HG03442 (cell line): ENCODE measurements at regions not wholly inside any gene's neighbourhood (a gene's known extent, or its start where the extent isn't known, plus 50 kb on each side); places are given as distances from the start of the nearest gene placed in this dataset.

Experiments used
- ATAC-seq: cut with Tn5 transposase; IDR thresholded peaks from one replicate; pipeline ENCODE4 v1.9.1; 2021; ENCODE audit warnings: mild to moderate bottlenecking, moderate library complexity; ENCODE audit not compliant: unreplicated experiment

DNA sequence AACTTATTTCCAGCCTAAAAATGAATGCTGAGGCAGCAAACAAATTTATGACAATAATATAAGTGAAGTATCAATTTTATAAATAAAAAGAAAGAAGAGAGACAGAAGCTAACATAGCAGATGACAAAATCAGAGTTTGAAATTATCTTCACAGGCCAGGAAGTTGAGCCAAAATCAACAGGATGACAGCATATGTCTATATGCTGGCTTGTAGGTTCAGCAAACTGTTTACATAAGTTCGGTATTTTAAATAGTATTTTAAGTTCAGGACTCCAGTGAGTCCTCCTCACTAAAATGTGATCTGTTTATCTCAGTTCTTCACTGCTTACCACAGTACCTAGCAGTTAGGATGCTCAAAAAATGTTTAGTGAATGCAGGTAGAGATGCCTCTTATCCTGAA is 359.6 kb upstream of the SMC2 start:
- ATAC-seq = no peak

GRCh38 chr9:103755441-103755840 is 338.7 kb upstream of the SMC2 start:
- ATAC-seq = no peak

GRCh38 chr9:103755986-103756385 is 338.1 kb upstream of the SMC2 start:
- ATAC-seq = no peak

- ATAC-seq = no peak
These were observed 337.0 kb upstream of the SMC2 start for GRCh38 chr9:103757062-103757461.

DNA sequence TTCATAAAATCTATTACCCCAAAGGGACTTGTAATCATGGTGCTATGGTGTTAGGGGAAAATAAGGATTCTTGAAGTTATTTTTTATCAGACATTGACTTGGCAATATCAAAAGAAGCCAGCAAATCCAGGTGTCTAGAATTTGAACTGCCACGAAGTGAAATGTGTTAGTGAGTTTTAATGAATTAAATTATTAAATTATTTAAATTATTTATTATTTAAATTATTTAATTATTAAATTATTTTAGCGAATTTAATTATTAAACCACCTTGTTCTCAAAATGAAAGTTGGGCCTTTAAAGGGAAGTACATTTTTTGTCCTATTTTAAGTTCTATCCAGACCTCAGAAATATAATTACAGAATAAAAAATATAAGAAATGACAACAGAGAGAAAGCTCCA is 332.6 kb upstream of the SMC2 start:
- no peak for ATAC-seq

- ATAC-seq = peak; percentile 98
These were observed 304.4 kb upstream of the SMC2 start for GRCh38 chr9:103789686-103790085.

DNA sequence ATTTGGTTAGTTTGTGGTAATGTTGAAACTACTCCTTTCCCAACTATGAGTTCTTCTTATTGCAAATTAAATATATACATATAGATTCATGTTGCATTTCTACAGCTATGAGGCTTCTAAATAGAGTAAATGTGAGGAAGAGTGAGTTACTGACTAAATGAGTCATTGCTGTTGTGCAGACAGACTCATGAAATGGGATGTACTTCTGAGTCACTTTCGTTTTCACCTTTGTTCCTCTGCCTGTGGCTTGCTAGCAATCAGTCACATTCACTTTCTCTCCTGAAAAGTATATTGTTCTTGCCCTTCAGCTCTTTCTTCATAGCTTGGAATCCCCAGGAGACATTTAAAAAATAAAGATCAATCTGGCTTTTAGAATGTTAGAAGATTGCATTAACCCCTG is 295.5 kb upstream of the SMC2 start:
- ATAC-seq = peak; percentile 100

GRCh38 chr9:103799959-103800358 is 294.1 kb upstream of the SMC2 start:
- no peak for ATAC-seq

- no peak for ATAC-seq
These were observed 292.0 kb upstream of the SMC2 start for GRCh38 chr9:103802068-103802467.

DNA sequence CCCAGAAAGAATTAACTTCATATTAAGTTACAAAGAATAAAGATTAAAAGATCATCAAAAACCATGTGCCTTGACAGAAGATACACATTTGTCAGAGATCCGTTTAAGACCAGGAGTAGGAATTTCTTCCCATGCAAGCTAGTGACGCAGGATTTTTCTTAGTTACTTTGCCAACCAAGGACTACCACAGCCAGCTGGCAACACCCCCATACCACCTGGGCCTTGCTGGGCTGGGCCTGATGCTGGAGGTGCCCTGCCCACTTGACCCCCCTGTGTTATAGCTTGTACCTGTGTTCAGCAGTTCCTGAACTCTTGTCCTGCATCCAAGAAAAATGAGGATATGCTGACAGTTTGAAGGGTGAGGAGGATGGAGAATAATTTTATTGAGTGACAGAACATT is 290.9 kb upstream of the SMC2 start:
- no peak for ATAC-seq

GRCh38 chr9:103804077-103804735 is 289.9 kb upstream of the SMC2 start:
- ATAC-seq = no peak

DNA sequence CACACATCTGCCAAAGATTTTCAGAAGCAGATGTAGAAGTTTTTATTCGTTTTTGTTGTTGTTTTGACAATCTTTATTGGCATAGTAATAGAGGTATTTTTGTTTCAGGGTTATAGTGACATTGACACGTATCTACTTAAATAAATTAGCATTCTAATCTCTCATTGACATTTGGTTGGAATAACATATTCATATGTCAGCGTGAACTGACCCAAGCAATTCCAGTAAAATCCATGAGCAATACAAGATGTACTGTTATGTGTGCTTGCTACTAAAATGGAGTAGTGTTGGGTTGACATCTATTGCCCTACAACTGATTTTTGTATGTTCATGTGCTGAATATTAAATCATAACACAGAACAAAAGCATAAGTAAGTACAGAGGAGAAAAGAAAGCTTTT is 284.4 kb upstream of the SMC2 start:
- no peak for ATAC-seq

DNA sequence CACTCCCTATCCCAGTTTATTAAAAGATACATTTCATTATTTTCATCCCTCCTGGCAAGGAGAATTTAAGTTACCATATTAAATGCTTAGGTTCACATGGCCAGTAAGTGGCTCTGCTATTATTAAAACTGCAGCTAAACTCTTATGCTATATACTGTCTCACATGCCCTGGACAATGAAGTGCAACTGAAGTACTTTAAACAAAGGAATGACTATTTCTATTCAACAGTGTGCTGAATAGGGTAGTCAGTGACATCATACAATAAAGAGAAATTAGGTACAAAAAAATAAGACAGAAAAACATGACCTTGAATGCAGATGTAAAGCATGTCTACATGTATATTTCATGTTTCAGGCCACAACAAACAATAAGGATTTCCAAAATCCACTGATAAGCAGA is 282.6 kb upstream of the SMC2 start:
- ATAC-seq = no peak

DNA sequence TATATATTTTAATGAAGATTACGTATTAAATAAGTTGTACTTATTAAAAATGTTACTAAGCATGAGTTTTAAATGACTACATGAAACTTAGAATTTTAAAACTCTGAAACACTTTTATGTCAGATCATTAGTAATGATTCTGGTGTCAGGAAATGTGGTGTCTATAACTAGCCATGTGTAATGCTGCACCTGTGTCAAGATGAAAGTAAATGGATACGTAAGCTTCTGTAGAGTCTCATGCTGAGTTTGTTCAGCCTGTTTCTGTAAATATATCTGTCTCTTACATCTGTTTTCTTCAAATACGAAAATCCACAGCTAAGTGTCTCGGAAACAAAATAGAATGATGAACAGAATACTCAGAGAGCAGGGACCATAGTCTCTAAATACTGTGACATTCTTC is 278.0 kb upstream of the SMC2 start:
- ATAC-seq = no peak

- no peak for ATAC-seq
These were observed 274.2 kb upstream of the SMC2 start for GRCh38 chr9:103819936-103820335.

- ATAC-seq = no peak
These were observed 273.0 kb upstream of the SMC2 start for GRCh38 chr9:103821115-103821514.

- no peak for ATAC-seq
These were observed 256.2 kb upstream of the SMC2 start for GRCh38 chr9:103837940-103838339.

- no peak for ATAC-seq
These were observed 254.9 kb upstream of the SMC2 start for GRCh38 chr9:103839197-103839596.

DNA sequence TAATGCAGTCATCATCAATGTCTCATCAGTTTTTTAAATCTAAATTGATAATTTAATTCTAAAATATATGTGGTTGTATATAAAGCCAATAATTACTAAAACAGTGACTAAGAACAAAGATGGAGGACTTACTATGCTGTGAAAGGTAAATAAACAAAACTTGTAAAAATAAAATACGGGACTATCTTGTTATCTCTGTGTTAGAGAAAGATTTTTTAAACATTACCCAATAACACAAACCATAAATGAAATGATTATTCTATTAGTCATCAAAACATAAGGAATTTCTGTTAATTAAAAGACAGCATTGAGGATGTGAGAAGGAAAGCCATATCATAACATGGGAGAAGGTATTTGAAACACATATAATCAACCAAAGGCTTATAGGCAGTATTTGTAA is 226.2 kb upstream of the SMC2 start:
- no peak for ATAC-seq

GRCh38 chr9:103872811-103873210 is 221.3 kb upstream of the SMC2 start:
- no peak for ATAC-seq

GRCh38 chr9:103881419-103881818 is 212.7 kb upstream of the SMC2 start:
- ATAC-seq = no peak

- no peak for ATAC-seq
These were observed 204.1 kb upstream of the SMC2 start for GRCh38 chr9:103889989-103890388.

- ATAC-seq = no peak
These were observed 199.9 kb upstream of the SMC2 start for GRCh38 chr9:103894184-103894583.
